Transverse colon (tissue), 4 donors: ENCODE measurements at regions not wholly inside any gene's neighbourhood (a gene's known extent, or its start where the extent isn't known, plus 50 kb on each side); places are given as distances from the start of the nearest gene placed in this dataset.

ENCODE experiments used
- CTCF ChIP-seq, 5 experiments: fragments of 200-600 bp in 3 of 5; fragments of 450-650 bp in 2 of 5; sonication (generic) in 3 of 5; IDR thresholded peaks; 1 replicate in 2 of 5; 2 replicates in 3 of 5; pipeline ENCODE4 v1.5.1; 2016 to 2017; ENCODE audit warnings: antibody characterized with exemption in 5 of 5, inconsistent platforms in 3 of 5, mild to moderate bottlenecking in 2 of 5, moderate library complexity in 1 of 5
- POLR2A ChIP-seq: fragments of 450-650 bp; IDR thresholded peaks from one replicate; pipeline ENCODE4 v1.6.1; 2016; ENCODE audit warnings: antibody characterized with exemption, mild to moderate bottlenecking, moderate library complexity
- POLR2AphosphoS5 ChIP-seq, 3 donors: sonication (generic); formaldehyde crosslinking; IDR thresholded peaks; one replicate each; pipeline ENCODE4 v1.6.1; 2016; ENCODE audit warnings: antibody characterized with exemption in 3 of 3

GRCh38 chr7:115122388-115122787, 200.5 kb downstream of the MDFIC start:
- no peak for TF ChIP-seq CTCF (IDR thresholded peaks at IDR 0.05)
- TF ChIP-seq POLR2A = no peak
- TF ChIP-seq POLR2AphosphoS5 (IDR thresholded peaks at IDR 0.05) = no peak
